ENCODE measurements at regions not wholly inside any gene's neighbourhood (a gene's known extent, or its start where the extent isn't known, plus 50 kb on each side); places are given as distances from the start of the nearest gene placed in this dataset.

GRCh38 chr1:47708658-47709018, 270.8 kb downstream of the FOXD2 start:
- no peak for DNase-seq

GRCh38 chr1:47709019-47709871, 271.4 kb downstream of the FOXD2 start:
- DNase-seq = no peak

- DNase-seq = no peak
Measured at GRCh38 chr1:47709872-47710231, 272.0 kb downstream of the FOXD2 start.

GRCh38 chr1:47710329-47711071, 272.7 kb downstream of the FOXD2 start:
- no peak for DNase-seq
